Loucy (cell line): ENCODE measurements at regions not wholly inside any gene's neighbourhood (a gene's known extent, or its start where the extent isn't known, plus 50 kb on each side); places are given as distances from the start of the nearest gene placed in this dataset.

Experiments
- H2AFZ ChIP-seq: fragments of 200-600 bp; sonication (generic); 2 replicates; pipeline ENCODE4 v1.6.0; 2016; ENCODE audit warnings: antibody characterized with exemption, mild to moderate bottlenecking, low read length, moderate library complexity
- H3F3A ChIP-seq: fragments of 200-600 bp; 2 replicates; pipeline ENCODE4 v1.6.0; 2016; ENCODE audit warnings: antibody characterized with exemption, low read depth, mild to moderate bottlenecking
- H3K27me3 ChIP-seq: fragments of 200-600 bp; sonication (generic); 2 replicates; pipeline ENCODE4 v1.6.1; 2014; ENCODE audit warnings: low read length, mild to moderate bottlenecking; ENCODE audit not compliant: insufficient read depth, poor library complexity, severe bottlenecking
- H3K36me3 ChIP-seq: fragments of 200-600 bp; sonication (generic); 2 replicates; pipeline ENCODE4 v1.6.1; 2016; ENCODE audit warnings: low read length; ENCODE audit not compliant: insufficient read depth
- H3K4me1 ChIP-seq: fragments of 200-600 bp; sonication (generic); 2 replicates; pipeline ENCODE4 v1.5.1; 2014; ENCODE audit warnings: low read length, mild to moderate bottlenecking; ENCODE audit not compliant: insufficient read depth, poor library complexity, severe bottlenecking
- H3K4me2 ChIP-seq: fragments of 200-600 bp; sonication (generic); 2 replicates; pipeline ENCODE4 v1.6.0; 2014; ENCODE audit warnings: antibody characterized with exemption, low read length, low read depth, mild to moderate bottlenecking; ENCODE audit not compliant: poor library complexity, severe bottlenecking
- H3K4me3 ChIP-seq: fragments of 200-600 bp; sonication (generic); 2 replicates; pipeline ENCODE4 v1.5.1; 2014; ENCODE audit warnings: low read length, mild to moderate bottlenecking, mixed read lengths; ENCODE audit not compliant: poor library complexity, severe bottlenecking
- H3K79me2 ChIP-seq: fragments of 200-600 bp; sonication (generic); 2 replicates; pipeline ENCODE4 v1.6.1; 2014; ENCODE audit warnings: low read length; ENCODE audit not compliant: insufficient read depth
- H3K9ac ChIP-seq: fragments of 200-600 bp; sonication (generic); 2 replicates; pipeline ENCODE4 v1.6.0; 2014; ENCODE audit warnings: mild to moderate bottlenecking, low read depth, low read length, moderate library complexity; ENCODE audit not compliant: poor library complexity, severe bottlenecking
- H3K9me2 ChIP-seq: fragments of 200-600 bp; sonication (generic); replicated peaks from 2 replicates; pipeline ENCODE4 v1.6.1; 2016; ENCODE audit warnings: low read depth, low read length, mixed read lengths
- H3K9me3 ChIP-seq: fragments of 200-600 bp; sonication (generic); 2 replicates; pipeline ENCODE4 v1.6.1; 2014; ENCODE audit warnings: mild to moderate bottlenecking, antibody characterized with exemption, low read length, low read depth; ENCODE audit not compliant: insufficient read depth
- H4K20me1 ChIP-seq: fragments of 200-600 bp; sonication (generic); 2 replicates; pipeline ENCODE4 v1.6.0; 2014; ENCODE audit warnings: antibody characterized with exemption, low read length, mild to moderate bottlenecking; ENCODE audit not compliant: insufficient read depth, poor library complexity, severe bottlenecking
- EZH2phosphoT487 ChIP-seq: fragments of 200-600 bp; IDR thresholded peaks from 2 replicates; pipeline ENCODE4 v1.6.1; 2018; ENCODE audit warnings: antibody characterized with exemption, mild to moderate bottlenecking, moderate library complexity, borderline replicate concordance
- TF ChIP-seq, protein P1 (sequence below): fragments of 200-600 bp; sonication (generic); conservative IDR thresholded peaks from 2 replicates; pipeline ENCODE4 v1.5.1; 2014; ENCODE audit warnings: mild to moderate bottlenecking, antibody characterized with exemption, low read length

DNA sequence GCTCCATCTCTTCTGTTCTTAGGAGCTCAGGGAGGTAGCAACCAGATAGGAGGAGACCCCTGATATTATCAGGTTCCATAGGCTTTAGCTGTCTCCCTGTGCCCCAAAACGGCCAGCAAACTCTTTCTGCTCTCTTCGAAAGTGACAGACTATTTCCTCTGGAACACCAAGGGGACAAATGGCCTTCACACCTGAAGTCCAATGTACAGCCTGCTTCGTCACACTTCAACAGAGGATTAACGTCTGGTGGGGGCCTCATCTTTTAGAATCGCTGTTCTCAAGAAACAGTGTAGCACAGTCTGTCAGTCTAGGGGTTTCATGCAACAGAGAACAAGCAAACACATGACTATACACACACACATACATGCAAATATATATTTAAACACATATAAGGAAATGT, 152.4 kb upstream of the SETMAR start:
- no peak for TF ChIP-seq EZH2phosphoT487
- TF ChIP-seq, protein P1, sequence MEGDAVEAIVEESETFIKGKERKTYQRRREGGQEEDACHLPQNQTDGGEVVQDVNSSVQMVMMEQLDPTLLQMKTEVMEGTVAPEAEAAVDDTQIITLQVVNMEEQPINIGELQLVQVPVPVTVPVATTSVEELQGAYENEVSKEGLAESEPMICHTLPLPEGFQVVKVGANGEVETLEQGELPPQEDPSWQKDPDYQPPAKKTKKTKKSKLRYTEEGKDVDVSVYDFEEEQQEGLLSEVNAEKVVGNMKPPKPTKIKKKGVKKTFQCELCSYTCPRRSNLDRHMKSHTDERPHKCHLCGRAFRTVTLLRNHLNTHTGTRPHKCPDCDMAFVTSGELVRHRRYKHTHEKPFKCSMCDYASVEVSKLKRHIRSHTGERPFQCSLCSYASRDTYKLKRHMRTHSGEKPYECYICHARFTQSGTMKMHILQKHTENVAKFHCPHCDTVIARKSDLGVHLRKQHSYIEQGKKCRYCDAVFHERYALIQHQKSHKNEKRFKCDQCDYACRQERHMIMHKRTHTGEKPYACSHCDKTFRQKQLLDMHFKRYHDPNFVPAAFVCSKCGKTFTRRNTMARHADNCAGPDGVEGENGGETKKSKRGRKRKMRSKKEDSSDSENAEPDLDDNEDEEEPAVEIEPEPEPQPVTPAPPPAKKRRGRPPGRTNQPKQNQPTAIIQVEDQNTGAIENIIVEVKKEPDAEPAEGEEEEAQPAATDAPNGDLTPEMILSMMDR = no peak
- Histone ChIP-seq H3K9ac (no peak overlapping the region), H3F3A (no peaks in the 10 kb centered on the region), H3K4me2 (no peak overlapping the region), H3K36me3 (no peaks in the 10 kb centered on the region), H3K9me3 (no peaks in the 10 kb centered on the region), H3K9me2 (no peaks in the 10 kb centered on the region), H2AFZ (no peak overlapping the region), H3K4me3 (no peak overlapping the region), H3K27me3 (no peaks in the 10 kb centered on the region), H3K4me1 (no peaks in the 10 kb centered on the region), H4K20me1 (no peaks in the 10 kb centered on the region), H3K79me2 (no peaks in the 10 kb centered on the region)

- no peaks in the 10 kb centered on the region for H3K4me1 ChIP-seq
- no peak overlapping the region for H3K9ac ChIP-seq
- H3K79me2 ChIP-seq = no peaks in the 10 kb centered on the region
- TF ChIP-seq, protein P1 = no peak
- TF ChIP-seq EZH2phosphoT487 = no peak
- no peaks in the 10 kb centered on the region for H3K27me3 ChIP-seq
- H2AFZ ChIP-seq = no peak overlapping the region
- H3K9me3 ChIP-seq = no peaks in the 10 kb centered on the region
- no peak overlapping the region for H3K4me3 ChIP-seq
- no peaks in the 10 kb centered on the region for H3F3A ChIP-seq
- no peak overlapping the region for H3K4me2 ChIP-seq
- no peaks in the 10 kb centered on the region for H4K20me1 ChIP-seq
- H3K9me2 ChIP-seq = no peaks in the 10 kb centered on the region
- H3K36me3 ChIP-seq = no peaks in the 10 kb centered on the region
Measured at GRCh38 chr3:4151859-4152258, 151.3 kb upstream of the SETMAR start.

- H3K9me3 ChIP-seq = no peaks in the 10 kb centered on the region
- no peak for TF ChIP-seq EZH2phosphoT487
- TF ChIP-seq, protein P1 = no peak
- no peak overlapping the region for H3K9ac ChIP-seq
- no peaks in the 10 kb centered on the region for H4K20me1 ChIP-seq
- H3F3A ChIP-seq = no peaks in the 10 kb centered on the region
- H3K4me2 ChIP-seq = no peak overlapping the region
- no peak overlapping the region for H3K4me3 ChIP-seq
- H3K9me2 ChIP-seq = no peaks in the 10 kb centered on the region
- H3K27me3 ChIP-seq = no peaks in the 10 kb centered on the region
- H3K79me2 ChIP-seq = no peaks in the 10 kb centered on the region
- no peak overlapping the region for H2AFZ ChIP-seq
- no peaks in the 10 kb centered on the region for H3K4me1 ChIP-seq
- H3K36me3 ChIP-seq = no peaks in the 10 kb centered on the region
Measured at GRCh38 chr3:4153771-4154170, 149.4 kb upstream of the SETMAR start.
